C4-2B (cell line): ENCODE measurements at regions not wholly inside any gene's neighbourhood (a gene's known extent, or its start where the extent isn't known, plus 50 kb on each side); places are given as distances from the start of the nearest gene placed in this dataset.

Experiments used
- ZFX ChIP-seq: fragments of 450-650 bp; IDR thresholded peaks from 2 replicates; pipeline ENCODE4 v1.6.1; 2017
- TF ChIP-seq, protein P1 (sequence below): fragments of 450-650 bp; conservative IDR thresholded peaks from 2 replicates; pipeline ENCODE4 v1.5.1; 2017; ENCODE audit warnings: mild to moderate bottlenecking

DNA sequence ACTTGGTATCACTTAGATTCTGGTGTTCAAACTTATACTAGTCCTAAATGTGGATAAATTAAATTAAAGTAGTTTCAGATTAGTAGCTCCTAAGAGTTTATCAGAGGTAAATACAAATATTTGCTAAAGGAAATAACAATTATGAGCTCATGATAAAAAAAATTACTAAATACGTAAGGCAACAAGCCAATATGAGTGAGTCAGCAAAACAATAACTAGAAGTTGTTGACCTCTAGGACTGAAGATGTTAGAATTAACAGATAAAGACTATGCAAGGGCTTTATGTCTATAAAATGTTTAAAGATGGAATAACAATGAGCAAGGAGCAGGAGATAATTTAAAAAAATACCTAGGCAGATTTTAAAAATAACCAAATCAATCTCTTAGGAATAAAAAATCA is 195.8 kb downstream of the CLCN4 start:
- TF ChIP-seq, protein P1, sequence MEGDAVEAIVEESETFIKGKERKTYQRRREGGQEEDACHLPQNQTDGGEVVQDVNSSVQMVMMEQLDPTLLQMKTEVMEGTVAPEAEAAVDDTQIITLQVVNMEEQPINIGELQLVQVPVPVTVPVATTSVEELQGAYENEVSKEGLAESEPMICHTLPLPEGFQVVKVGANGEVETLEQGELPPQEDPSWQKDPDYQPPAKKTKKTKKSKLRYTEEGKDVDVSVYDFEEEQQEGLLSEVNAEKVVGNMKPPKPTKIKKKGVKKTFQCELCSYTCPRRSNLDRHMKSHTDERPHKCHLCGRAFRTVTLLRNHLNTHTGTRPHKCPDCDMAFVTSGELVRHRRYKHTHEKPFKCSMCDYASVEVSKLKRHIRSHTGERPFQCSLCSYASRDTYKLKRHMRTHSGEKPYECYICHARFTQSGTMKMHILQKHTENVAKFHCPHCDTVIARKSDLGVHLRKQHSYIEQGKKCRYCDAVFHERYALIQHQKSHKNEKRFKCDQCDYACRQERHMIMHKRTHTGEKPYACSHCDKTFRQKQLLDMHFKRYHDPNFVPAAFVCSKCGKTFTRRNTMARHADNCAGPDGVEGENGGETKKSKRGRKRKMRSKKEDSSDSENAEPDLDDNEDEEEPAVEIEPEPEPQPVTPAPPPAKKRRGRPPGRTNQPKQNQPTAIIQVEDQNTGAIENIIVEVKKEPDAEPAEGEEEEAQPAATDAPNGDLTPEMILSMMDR, result no peak
- TF ChIP-seq ZFX, result no peak
